ENCODE measurements at regions not wholly inside any gene's neighbourhood (a gene's known extent, or its start where the extent isn't known, plus 50 kb on each side); places are given as distances from the start of the nearest gene placed in this dataset.
"Not testable (repeated sequence)": the region's sequence is repeated elsewhere in the genome, so short reads cannot be mapped to it uniquely, and the experiment has no call there.

- no peak for DNase-seq (ENCODE audit: low read depth in 4 of 4, low spot score in 1 of 4)
These were observed 81.8 kb upstream of the MAP3K1 start for GRCh38 chr5:56733580-56733979.

DNA sequence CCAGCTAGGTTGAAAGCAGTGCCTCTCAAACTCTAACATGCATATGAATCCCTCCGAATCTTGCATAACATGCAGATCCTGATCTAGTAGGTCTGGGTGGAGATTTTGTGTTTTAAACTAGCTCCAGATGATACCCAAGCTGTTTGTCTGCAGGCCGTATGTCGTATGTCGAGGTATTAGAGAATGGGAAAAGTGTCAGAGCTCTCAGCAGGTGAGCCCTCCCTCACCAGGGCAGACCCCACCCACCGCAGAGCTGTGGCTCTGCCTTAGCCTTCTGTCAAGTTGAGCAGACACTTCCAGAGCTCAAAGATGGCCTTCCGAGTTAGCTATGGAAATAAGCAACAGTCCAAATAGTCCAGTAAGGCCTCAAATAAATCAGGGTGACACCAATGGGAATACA, 83.2 kb upstream of the MAP3K1 start:
- no peak for DNase-seq (ENCODE audit: low read depth in 4 of 4, low spot score in 1 of 4)

DNA sequence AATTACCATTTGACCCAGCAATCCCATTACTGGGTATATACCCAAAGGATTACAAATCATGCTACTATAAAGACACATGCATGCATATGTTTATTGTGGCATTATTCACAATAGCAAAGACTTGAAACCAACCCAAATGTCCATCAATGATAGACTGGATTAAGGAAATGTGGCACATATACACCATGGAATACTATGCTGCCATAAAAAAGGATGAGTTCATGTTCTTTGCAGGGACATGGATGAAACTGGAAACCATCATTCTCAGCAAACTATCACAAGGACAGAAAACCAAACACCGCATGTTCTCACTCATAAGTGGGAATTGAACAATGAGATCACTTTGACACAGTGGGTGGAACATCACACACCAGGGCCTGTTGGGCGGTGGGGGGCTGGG, 83.9 kb upstream of the MAP3K1 start:
- DNase-seq (ENCODE audit: low read depth in 4 of 4, low spot score in 1 of 4) = not testable (repeated sequence)

- DNase-seq (ENCODE audit: low read depth in 4 of 4, low spot score in 1 of 4) = no peak
These were observed 85.9 kb upstream of the MAP3K1 start for GRCh38 chr5:56729488-56729887.

DNA sequence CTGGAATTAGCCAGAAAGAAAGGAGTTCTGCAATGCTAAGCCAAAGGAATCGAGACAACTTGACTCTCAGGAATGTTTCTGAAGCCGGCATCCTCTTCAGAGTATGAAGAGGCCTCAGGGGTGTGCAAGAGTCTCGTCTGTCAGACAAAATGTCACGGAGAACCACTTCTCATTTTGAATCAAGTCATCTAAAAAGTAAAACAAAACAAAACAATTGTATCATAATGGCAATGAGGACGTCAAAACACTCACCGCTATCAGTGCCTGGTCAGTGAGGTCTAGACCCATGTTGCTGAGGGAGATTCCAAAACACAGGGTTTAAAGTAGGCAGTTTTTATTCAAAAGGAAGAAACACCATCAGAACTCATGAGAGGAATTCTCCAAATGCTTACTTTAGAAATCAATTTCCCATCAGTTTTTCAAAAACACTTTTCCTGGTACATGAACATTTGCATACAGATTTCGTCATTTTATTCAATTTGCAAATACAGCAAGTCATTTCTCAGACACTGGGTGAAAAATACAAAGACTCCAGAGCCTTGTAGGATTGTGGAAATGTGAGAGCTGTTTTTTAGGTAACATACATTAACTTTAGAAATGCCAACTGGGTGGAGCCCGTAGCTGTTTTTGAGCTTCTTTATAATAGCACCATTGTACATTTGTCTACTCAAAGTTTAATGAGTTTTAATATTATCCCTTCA, 89.5 kb upstream of the MAP3K1 start:
- DNase-seq (ENCODE audit: low read depth in 4 of 4, low spot score in 1 of 4) = no peak

DNA sequence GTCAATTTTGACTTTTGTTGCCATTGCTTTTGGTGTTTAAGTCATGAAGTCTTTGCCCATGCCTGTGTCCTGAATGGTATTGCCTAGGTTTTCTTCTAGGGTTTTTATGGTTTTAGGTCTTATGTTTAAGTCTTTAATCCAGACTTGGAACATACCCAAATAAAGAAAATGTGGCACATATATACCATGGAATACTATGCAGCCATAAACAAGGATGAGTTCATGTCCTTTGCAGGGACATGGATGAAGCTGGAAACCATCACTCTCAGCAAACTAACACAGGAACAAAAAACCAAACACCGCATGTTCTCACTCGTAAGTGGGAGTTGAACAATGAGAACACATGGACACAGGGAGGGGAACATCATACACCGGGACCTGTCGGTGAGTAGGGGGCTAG, 90.5 kb upstream of the MAP3K1 start:
- DNase-seq (ENCODE audit: low read depth in 4 of 4, low spot score in 1 of 4) = not testable (repeated sequence)

DNA sequence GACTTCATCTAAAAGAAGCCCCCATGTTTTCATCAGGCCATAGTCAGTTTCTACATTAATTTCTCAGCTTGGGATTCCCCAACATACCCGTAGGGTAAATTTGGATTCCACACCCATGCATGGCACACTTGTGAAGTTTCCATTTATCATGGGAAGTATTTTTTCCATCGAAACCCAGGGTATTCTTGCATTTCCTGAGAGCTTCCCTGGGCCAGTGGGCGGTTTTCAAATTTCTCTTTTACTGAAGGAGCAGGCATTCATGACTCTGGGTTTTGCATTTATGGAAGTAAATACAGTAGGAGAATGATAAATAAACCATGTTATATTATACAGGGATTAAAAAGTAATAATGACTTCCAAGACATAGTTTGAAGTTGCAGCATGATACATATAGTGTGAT, 93.0 kb upstream of the MAP3K1 start:
- DNase-seq (ENCODE audit: low read depth in 4 of 4, low spot score in 1 of 4) = no peak

GRCh38 chr5:56717253-56717987, 97.9 kb upstream of the MAP3K1 start:
- no peak for DNase-seq (ENCODE audit: low read depth in 4 of 4, low spot score in 1 of 4)

DNA sequence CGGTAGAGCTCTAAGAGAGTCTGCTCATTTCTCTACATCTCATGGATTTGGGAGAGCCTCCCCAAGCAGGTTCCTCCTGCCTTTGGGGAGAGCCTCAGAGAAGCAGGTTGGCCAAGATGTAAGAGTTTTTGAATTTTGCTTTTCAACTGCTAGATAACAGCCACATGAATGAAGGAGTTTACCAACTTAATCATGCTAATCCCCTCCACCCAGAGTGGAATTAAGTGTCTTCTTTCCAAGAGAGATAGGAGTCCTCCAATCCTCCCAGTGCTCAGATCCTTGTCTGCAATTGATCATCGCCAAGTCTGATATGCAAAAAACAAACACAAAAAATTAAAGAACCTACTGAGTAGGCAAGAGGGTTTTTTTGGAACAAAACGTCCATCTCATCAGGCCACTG, 99.4 kb upstream of the MAP3K1 start:
- no peak for DNase-seq (ENCODE audit: low read depth in 4 of 4, low spot score in 1 of 4)

- no peak for DNase-seq (ENCODE audit: low read depth in 4 of 4, low spot score in 1 of 4)
These were observed 102.3 kb upstream of the MAP3K1 start for GRCh38 chr5:56712895-56713591.

- DNase-seq (ENCODE audit: low read depth in 4 of 4, low spot score in 1 of 4) = no peak
These were observed 104.3 kb upstream of the MAP3K1 start for GRCh38 chr5:56710826-56711590.

DNA sequence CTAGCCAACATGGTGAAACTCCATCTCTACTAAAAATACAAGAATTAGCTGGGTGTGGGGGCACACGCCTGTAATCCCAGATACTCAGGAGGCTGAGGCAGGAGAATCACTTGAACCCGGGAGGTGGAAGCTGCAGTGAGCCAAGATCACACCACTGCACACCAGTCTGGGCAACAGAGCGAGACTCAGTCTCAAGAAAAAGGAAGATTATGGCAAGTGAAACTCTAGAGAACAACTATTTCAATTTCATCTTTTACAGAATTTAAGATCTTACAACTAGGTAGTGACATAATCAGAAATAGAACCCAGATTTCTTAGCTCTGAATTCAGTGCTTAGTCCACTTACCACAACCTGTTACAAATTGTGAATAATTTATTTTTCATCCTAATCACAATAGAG, 108.8 kb upstream of the MAP3K1 start:
- DNase-seq (ENCODE audit: low read depth in 4 of 4, low spot score in 1 of 4) = no peak

- no peak for DNase-seq (ENCODE audit: low read depth in 4 of 4, low spot score in 1 of 4)
These were observed 110.1 kb upstream of the MAP3K1 start for GRCh38 chr5:56705217-56705616.

DNA sequence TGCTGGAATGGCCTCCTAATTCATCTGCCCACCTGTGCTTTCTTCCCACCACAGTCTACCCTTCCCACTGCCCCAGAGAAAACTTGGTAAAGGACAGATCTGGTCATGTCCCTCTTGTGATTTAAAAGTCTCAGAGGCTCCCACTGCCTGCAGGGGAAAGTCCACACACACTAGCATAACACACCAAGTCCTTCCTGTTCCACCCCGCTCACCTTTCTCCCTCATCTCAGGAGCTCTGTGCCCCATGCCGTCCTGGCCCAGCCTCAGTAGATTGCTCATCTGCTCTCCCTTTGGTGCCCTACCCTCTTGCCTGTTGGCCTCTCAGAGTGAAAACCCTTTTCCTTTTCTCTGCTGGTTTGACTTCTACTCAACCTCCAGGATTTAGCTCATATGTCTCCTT, 111.4 kb upstream of the MAP3K1 start:
- DNase-seq (ENCODE audit: low read depth in 4 of 4, low spot score in 1 of 4) = no peak

- no peak for DNase-seq (ENCODE audit: low read depth in 4 of 4, low spot score in 1 of 4)
These were observed 114.6 kb upstream of the MAP3K1 start for GRCh38 chr5:56700711-56701110.

- no peak for DNase-seq (ENCODE audit: low read depth in 4 of 4, low spot score in 1 of 4)
These were observed 115.8 kb upstream of the MAP3K1 start for GRCh38 chr5:56699538-56699937.

GRCh38 chr5:56698463-56699381, 116.6 kb upstream of the MAP3K1 start:
- DNase-seq (ENCODE audit: low read depth in 4 of 4, low spot score in 1 of 4) = no peak

DNA sequence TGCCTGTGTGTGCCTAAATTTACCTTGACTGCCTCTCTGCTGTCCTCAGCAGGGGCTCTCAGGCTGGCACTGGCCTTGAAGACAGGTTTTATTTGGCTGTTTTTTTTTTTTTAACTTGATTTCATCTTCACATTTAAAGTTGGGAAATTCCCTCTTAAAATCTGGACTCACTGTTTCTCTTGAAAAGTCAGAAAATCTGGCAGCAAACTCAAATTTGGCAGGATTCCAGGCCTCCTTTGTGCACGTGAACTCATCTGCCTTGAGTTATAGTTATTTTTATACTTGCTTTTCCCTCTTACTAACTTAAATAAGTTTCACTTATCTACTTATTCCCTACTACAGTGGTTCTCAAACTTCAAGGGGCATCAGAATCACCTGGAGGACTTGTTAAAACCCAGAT, 118.4 kb upstream of the MAP3K1 start:
- no peak for DNase-seq (ENCODE audit: low read depth in 4 of 4, low spot score in 1 of 4)

DNA sequence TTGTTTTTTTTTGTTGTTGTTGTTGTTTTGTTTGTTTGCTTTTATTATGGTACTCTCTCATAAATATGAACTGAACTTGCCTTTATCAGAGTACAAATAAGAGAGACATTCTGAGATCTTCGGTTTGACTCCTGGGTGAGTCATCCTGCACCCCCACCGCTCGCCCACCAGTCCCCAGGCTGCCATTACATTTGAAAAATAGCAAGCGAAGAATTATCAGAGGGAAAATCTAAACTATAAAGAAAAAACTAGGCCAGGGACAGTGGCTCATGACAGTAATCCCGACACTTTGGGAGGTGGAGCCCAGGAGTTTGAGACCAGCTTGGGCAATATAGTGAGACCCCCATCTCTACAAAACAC, 122.1 kb upstream of the MAP3K1 start:
- DNase-seq (ENCODE audit: low read depth in 4 of 4, low spot score in 1 of 4) = peak in 3 of 4 experiments; percentile 10 to 43 (median 24)

Data from stimulated activated CD4-positive, alpha-beta T cell treated with anti-CD3 and anti-CD28 coated beads, Interleukin-1b, Interleukin-23, amount 100 ng/mL, for 24 hours (primary cell).